CD14-positive monocyte (primary cell): ENCODE measurements at regions not wholly inside any gene's neighbourhood (a gene's known extent, or its start where the extent isn't known, plus 50 kb on each side); places are given as distances from the start of the nearest gene placed in this dataset.

ENCODE experiments used
- DNase-seq, 3 donors: peaks; one replicate each; pipeline ENCODE4 v3.0.0-alpha.2; 2011 to 2022
- H2AFZ ChIP-seq: 2 replicates; pipeline ENCODE4 v1.6.0; 2012; ENCODE audit warnings: mild to moderate bottlenecking, low read depth, low read length, inconsistent platforms; ENCODE audit not compliant: insufficient read depth, poor library complexity, severe bottlenecking
- H3K27ac ChIP-seq, 2 donors: 1 replicate in 1 of 2; 2 replicates in 1 of 2; pipeline ENCODE4 v1.5.1; 2012 to 2013; ENCODE audit warnings: low read length in 2 of 2, control low read depth in 1 of 2, inconsistent platforms in 1 of 2, low read depth in 1 of 2, mild to moderate bottlenecking in 1 of 2
- H3K27me3 ChIP-seq, 2 donors: one replicate each; pipeline versions ENCODE4 v1.6.0 to v1.6.1; 2011 to 2013; ENCODE audit warnings: low read length in 2 of 2; ENCODE audit not compliant: control insufficient read depth in 2 of 2, insufficient read depth in 2 of 2
- H3K36me3 ChIP-seq, 2 donors: replicated peaks in 1 of 2; 1 replicate in 1 of 2; 2 replicates in 1 of 2; pipeline versions ENCODE4 v1.5.1 to v1.6.1; 2012 to 2013; ENCODE audit warnings: low read length in 2 of 2, control low read depth in 1 of 2, inconsistent platforms in 1 of 2, mild to moderate bottlenecking in 1 of 2; ENCODE audit not compliant: insufficient read depth in 2 of 2, control insufficient read depth in 1 of 2
- H3K4me1 ChIP-seq, 2 donors: 1 replicate in 1 of 2; 2 replicates in 1 of 2; pipeline versions ENCODE4 v1.5.1 to v1.6.1; 2012 to 2013; ENCODE audit warnings: low read length in 2 of 2, control low read depth in 1 of 2, inconsistent platforms in 1 of 2, mild to moderate bottlenecking in 1 of 2, moderate library complexity in 1 of 2; ENCODE audit not compliant: insufficient read depth in 2 of 2, control insufficient read depth in 1 of 2
- H3K4me2 ChIP-seq: replicated peaks from 2 replicates; pipeline ENCODE3; 2012; ENCODE audit warnings: low read length, moderate library complexity, mild to moderate bottlenecking; ENCODE audit not compliant: poor library complexity, severe bottlenecking; ENCODE audit errors: extremely low read depth
- H3K4me3 ChIP-seq, 3 experiments: fragments of 200-600 bp in 1 of 3; sonication (generic) in 1 of 3; replicated peaks in 1 of 3; 1 replicate in 2 of 3; 2 replicates in 1 of 3; pipeline ENCODE4 v1.5.1; 2011 to 2013; ENCODE audit warnings: low read length in 3 of 3, mild to moderate bottlenecking in 3 of 3, control low read depth in 2 of 3, low read depth in 2 of 3, inconsistent platforms in 1 of 3, moderate library complexity in 1 of 3
- H3K79me2 ChIP-seq: 2 replicates; pipeline ENCODE4 v1.6.0; 2012; ENCODE audit warnings: mild to moderate bottlenecking, control low read depth, inconsistent platforms, low read length, moderate library complexity; ENCODE audit not compliant: insufficient read depth
- H3K9ac ChIP-seq: 2 replicates; pipeline ENCODE4 v1.6.0; 2017; ENCODE audit warnings: low read length, mild to moderate bottlenecking; ENCODE audit not compliant: insufficient read depth, poor library complexity, severe bottlenecking
- H3K9me3 ChIP-seq, 2 donors: replicated peaks in 1 of 2; 1 replicate in 1 of 2; 2 replicates in 1 of 2; pipeline versions ENCODE4 v1.5.1 to v1.6.1; 2012 to 2013; ENCODE audit warnings: low read length in 2 of 2, control low read depth in 1 of 2; ENCODE audit not compliant: control insufficient read depth in 1 of 2, insufficient read depth in 1 of 2
- H4K20me1 ChIP-seq: 2 replicates; pipeline ENCODE4 v1.6.0; 2012; ENCODE audit warnings: mild to moderate bottlenecking, low read length, control low read depth, moderate library complexity; ENCODE audit not compliant: insufficient read depth
- H3K27ac Mint-ChIP-seq, 7 donors: one replicate each; pipeline ENCODE4 v1.8.0; 2020; ENCODE audit warnings: mild to moderate bottlenecking in 7 of 7, mixed read lengths in 7 of 7, moderate library complexity in 6 of 7, inconsistent platforms in 2 of 7
- H3K27me3 Mint-ChIP-seq, 3 donors: one replicate each; pipeline ENCODE4 v1.8.0; 2021 to 2022; ENCODE audit warnings: low read depth in 3 of 3, mild to moderate bottlenecking in 3 of 3, mixed read lengths in 3 of 3, moderate library complexity in 3 of 3, inconsistent platforms in 1 of 3
- H3K36me3 Mint-ChIP-seq, 2 donors: one replicate each; pipeline ENCODE4 v1.8.0; 2020; ENCODE audit warnings: mixed read lengths in 2 of 2, inconsistent platforms in 1 of 2, mild to moderate bottlenecking in 1 of 2
- H3K4me1 Mint-ChIP-seq: one replicate; pipeline ENCODE4 v1.8.0; 2020; ENCODE audit warnings: mild to moderate bottlenecking, mixed read lengths
- H3K4me3 Mint-ChIP-seq, 2 donors: one replicate each; pipeline ENCODE4 v1.8.0; 2020; ENCODE audit warnings: mild to moderate bottlenecking in 2 of 2, mixed read lengths in 2 of 2, moderate library complexity in 1 of 2
- H3K9me3 Mint-ChIP-seq, 7 donors: one replicate each; pipeline ENCODE4 v1.8.0; 2020 to 2022; ENCODE audit warnings: mixed read lengths in 7 of 7, mild to moderate bottlenecking in 6 of 7, moderate library complexity in 6 of 7, inconsistent platforms in 2 of 7
- CTCF ChIP-seq: fragments of 200-600 bp; IDR thresholded peaks from one replicate; pipeline ENCODE4 v1.8.0; 2022; ENCODE audit warnings: antibody characterized with exemption, mild to moderate bottlenecking
- WGBS: methylation state at CpG from one replicate; pipeline ENCODE4 v1.1.5; 2013; ENCODE audit warnings: missing lambda C conversion rate; ENCODE audit not compliant: insufficient coverage; 5-methylcytosine and 5-hydroxymethylcytosine counted together
- intact Hi-C, 2 donors: fragments of 100-400 bp; cut with micrococcal nuclease; formaldehyde crosslinking; loops; one replicate each; pipeline versions ENCODE4 v1.15.0 to v1.15.1; 2023

- H4K20me1 ChIP-seq: no peaks in the 10 kb centered on the region
- no peaks in the 10 kb centered on the region for H3K36me3 ChIP-seq
- no peak overlapping the region for H3K9ac ChIP-seq
- WGBS: no CpG with 5 or more reads among the region's 1 CpG
- Mint-ChIP-seq H3K36me3 (no peaks in the 10 kb centered on the region), H3K4me1 (no peaks in the 10 kb centered on the region), H3K27me3 (no peaks in the 10 kb centered on the region), H3K27ac (peak overlapping the region in 1 of 7 donors; percentile 21), H3K9me3 (peaks cover 2 to 9% (median 5%) of the 10 kb centered on the region in 7 donors), H3K4me3 (no peak overlapping the region)
- no peak overlapping the region for H2AFZ ChIP-seq
- H3K4me2 ChIP-seq: no peak overlapping the region
- H3K27ac ChIP-seq: no peak overlapping the region
- H3K4me3 ChIP-seq: no peak overlapping the region
- peaks cover 4 to 10% of the 10 kb centered on the region in 2 donors for H3K9me3 ChIP-seq
- DNase-seq: no peak
- intact Hi-C loops: no loop called here
- H3K27me3 ChIP-seq: no peaks in the 10 kb centered on the region
- no peak for TF ChIP-seq CTCF
- no peaks in the 10 kb centered on the region for H3K4me1 ChIP-seq
- no peaks in the 10 kb centered on the region for H3K79me2 ChIP-seq
Observed at GRCh38 chr3:35486295-35486694, 153.0 kb upstream of the ARPP21 start.

GRCh38 chr3:35487376-35487775 lies 151.9 kb upstream of the ARPP21 start:
- intact Hi-C loops: no loop called here
- no peak for TF ChIP-seq CTCF
- Histone ChIP-seq H3K4me1 (no peaks in the 10 kb centered on the region), H3K9me3 (peaks cover 4 to 7% of the 10 kb centered on the region in 2 donors), H3K36me3 (no peaks in the 10 kb centered on the region), H3K4me2 (no peak overlapping the region), H3K27ac (no peak overlapping the region), H3K79me2 (no peaks in the 10 kb centered on the region), H4K20me1 (no peaks in the 10 kb centered on the region), H3K9ac (no peak overlapping the region), H3K27me3 (no peaks in the 10 kb centered on the region), H2AFZ (no peak overlapping the region), H3K4me3 (no peak overlapping the region)
- Mint-ChIP-seq H3K4me3 (no peak overlapping the region), H3K36me3 (no peaks in the 10 kb centered on the region), H3K27ac (no peak overlapping the region), H3K4me1 (no peaks in the 10 kb centered on the region), H3K27me3 (no peaks in the 10 kb centered on the region), H3K9me3 (peaks cover 0 to 4% (median 3%) of the 10 kb centered on the region in 7 donors)
- no peak for DNase-seq
- 50% methylated on average over 2 of the region's 2 CpGs for WGBS
